ENCODE measurements at regions not wholly inside any gene's neighbourhood (a gene's known extent, or its start where the extent isn't known, plus 50 kb on each side); places are given as distances from the start of the nearest gene placed in this dataset.

DNA sequence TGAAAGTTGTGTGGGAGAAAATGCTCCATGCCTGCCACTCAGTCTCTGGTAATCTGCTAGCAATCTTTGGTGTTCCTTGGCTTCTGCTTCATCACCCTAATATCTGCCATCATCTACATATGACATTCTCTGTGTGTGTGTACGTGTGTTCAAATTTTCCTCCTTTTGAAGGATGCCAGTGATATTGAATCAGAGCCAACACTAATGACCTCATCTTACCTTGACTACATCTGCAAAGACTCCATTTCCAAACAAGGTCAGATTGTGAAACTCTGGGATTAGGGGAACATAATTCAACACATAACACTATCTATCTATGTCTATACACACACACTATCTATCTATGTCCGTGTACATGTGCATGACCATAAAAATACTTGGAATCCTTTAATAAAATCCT, 81.4 kb upstream of the IRS2 start:
- TF ChIP-seq, protein P1, sequence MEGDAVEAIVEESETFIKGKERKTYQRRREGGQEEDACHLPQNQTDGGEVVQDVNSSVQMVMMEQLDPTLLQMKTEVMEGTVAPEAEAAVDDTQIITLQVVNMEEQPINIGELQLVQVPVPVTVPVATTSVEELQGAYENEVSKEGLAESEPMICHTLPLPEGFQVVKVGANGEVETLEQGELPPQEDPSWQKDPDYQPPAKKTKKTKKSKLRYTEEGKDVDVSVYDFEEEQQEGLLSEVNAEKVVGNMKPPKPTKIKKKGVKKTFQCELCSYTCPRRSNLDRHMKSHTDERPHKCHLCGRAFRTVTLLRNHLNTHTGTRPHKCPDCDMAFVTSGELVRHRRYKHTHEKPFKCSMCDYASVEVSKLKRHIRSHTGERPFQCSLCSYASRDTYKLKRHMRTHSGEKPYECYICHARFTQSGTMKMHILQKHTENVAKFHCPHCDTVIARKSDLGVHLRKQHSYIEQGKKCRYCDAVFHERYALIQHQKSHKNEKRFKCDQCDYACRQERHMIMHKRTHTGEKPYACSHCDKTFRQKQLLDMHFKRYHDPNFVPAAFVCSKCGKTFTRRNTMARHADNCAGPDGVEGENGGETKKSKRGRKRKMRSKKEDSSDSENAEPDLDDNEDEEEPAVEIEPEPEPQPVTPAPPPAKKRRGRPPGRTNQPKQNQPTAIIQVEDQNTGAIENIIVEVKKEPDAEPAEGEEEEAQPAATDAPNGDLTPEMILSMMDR (IDR thresholded peaks at IDR 0.05) = no peak
- TF ChIP-seq, protein P2, sequence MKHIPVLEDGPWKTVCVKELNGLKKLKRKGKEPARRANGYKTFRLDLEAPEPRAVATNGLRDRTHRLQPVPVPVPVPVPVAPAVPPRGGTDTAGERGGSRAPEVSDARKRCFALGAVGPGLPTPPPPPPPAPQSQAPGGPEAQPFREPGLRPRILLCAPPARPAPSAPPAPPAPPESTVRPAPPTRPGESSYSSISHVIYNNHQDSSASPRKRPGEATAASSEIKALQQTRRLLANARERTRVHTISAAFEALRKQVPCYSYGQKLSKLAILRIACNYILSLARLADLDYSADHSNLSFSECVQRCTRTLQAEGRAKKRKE (CRISPR knock-in tag; IDR thresholded peaks at IDR 0.05; ENCODE audit: low read depth) = no peak
- TF ChIP-seq POLR2A (IDR thresholded peaks at IDR 0.05; ENCODE audit: low read length) (no peak), HEYL (CRISPR knock-in tag; IDR thresholded peaks at IDR 0.05) (no peak)

All from A549 (cell line).